ENCODE measurements at regions not wholly inside any gene's neighbourhood (a gene's known extent, or its start where the extent isn't known, plus 50 kb on each side); places are given as distances from the start of the nearest gene placed in this dataset.

DNA sequence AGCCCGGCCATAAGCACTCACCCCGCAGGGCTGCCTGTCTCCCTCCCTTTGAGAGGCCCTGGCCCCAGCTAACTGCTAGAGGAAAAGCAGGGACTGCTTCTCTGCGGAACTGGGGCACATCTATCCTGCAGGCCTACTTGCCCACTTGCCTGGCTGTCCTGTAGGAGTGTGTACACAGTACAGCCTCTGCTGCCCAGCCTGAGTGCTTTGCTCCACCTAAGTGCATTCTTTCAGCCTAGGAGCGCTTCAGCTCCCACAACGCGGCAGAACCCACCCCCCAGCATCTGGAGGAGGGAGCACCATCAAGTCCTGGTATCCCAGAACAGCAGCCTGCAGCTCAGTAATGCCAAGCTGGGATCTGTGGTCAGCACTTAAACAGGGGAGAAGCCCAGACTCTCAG, 79.9 kb upstream of the CD163 start:
- no peak for TF ChIP-seq EZH2phosphoT487 (IDR thresholded peaks at IDR 0.05; ENCODE audit: borderline replicate concordance, low read length)
- TF ChIP-seq, protein P1, sequence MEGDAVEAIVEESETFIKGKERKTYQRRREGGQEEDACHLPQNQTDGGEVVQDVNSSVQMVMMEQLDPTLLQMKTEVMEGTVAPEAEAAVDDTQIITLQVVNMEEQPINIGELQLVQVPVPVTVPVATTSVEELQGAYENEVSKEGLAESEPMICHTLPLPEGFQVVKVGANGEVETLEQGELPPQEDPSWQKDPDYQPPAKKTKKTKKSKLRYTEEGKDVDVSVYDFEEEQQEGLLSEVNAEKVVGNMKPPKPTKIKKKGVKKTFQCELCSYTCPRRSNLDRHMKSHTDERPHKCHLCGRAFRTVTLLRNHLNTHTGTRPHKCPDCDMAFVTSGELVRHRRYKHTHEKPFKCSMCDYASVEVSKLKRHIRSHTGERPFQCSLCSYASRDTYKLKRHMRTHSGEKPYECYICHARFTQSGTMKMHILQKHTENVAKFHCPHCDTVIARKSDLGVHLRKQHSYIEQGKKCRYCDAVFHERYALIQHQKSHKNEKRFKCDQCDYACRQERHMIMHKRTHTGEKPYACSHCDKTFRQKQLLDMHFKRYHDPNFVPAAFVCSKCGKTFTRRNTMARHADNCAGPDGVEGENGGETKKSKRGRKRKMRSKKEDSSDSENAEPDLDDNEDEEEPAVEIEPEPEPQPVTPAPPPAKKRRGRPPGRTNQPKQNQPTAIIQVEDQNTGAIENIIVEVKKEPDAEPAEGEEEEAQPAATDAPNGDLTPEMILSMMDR (IDR thresholded peaks at IDR 0.05; ENCODE audit: low read depth, low read length, poor library complexity, severe bottlenecking), result no peak
- Histone ChIP-seq H3K9me2 (replicated peaks; ENCODE audit: control insufficient read depth, low read length) (no peaks in the 10 kb centered on the region), H3K27ac (ENCODE audit: low read depth, low read length) (no peak overlapping the region), H3K27me3 (ENCODE audit: control insufficient read depth, low read length) (no peaks in the 10 kb centered on the region; the same call in 1 of the 2 replicates), H3K9me3 (ENCODE audit: control insufficient read depth, insufficient read depth, low read length) (no peaks in the 10 kb centered on the region), H3K4me3 (ENCODE audit: low read length) (no peak overlapping the region), H3K79me2 (ENCODE audit: control insufficient read depth, low read length) (no peaks in the 10 kb centered on the region), H3K4me1 (ENCODE audit: control insufficient read depth, low read length) (no peaks in the 10 kb centered on the region), H4K20me1 (ENCODE audit: control insufficient read depth, insufficient read depth, low read depth, low read length) (no peaks in the 10 kb centered on the region), H3K4me2 (ENCODE audit: low read length) (no peak overlapping the region), H3F3A (ENCODE audit: control insufficient read depth, insufficient read depth) (no peaks in the 10 kb centered on the region), H3K36me3 (ENCODE audit: control insufficient read depth, low read length) (no peaks in the 10 kb centered on the region)

GRCh38 chr12:7582796-7583195, 79.2 kb upstream of the CD163 start:
- Histone ChIP-seq H4K20me1 (ENCODE audit: control insufficient read depth, insufficient read depth, low read depth, low read length) (no peaks in the 10 kb centered on the region), H3K4me3 (ENCODE audit: low read length) (no peak overlapping the region), H3K4me1 (ENCODE audit: control insufficient read depth, low read length) (no peaks in the 10 kb centered on the region), H3K27ac (ENCODE audit: low read depth, low read length) (no peak overlapping the region), H3K9me3 (ENCODE audit: control insufficient read depth, insufficient read depth, low read length) (no peaks in the 10 kb centered on the region), H3K36me3 (ENCODE audit: control insufficient read depth, low read length) (no peaks in the 10 kb centered on the region), H3K4me2 (ENCODE audit: low read length) (no peak overlapping the region), H3K9me2 (replicated peaks; ENCODE audit: control insufficient read depth, low read length) (no peaks in the 10 kb centered on the region), H3F3A (ENCODE audit: control insufficient read depth, insufficient read depth) (no peaks in the 10 kb centered on the region), H3K79me2 (ENCODE audit: control insufficient read depth, low read length) (no peaks in the 10 kb centered on the region), H3K27me3 (ENCODE audit: control insufficient read depth, low read length) (no peaks in the 10 kb centered on the region; the same call in 1 of the 2 replicates)
- no peak for TF ChIP-seq EZH2phosphoT487 (IDR thresholded peaks at IDR 0.05; ENCODE audit: borderline replicate concordance, low read length)
- TF ChIP-seq, protein P1 (IDR thresholded peaks at IDR 0.05; ENCODE audit: low read depth, low read length, poor library complexity, severe bottlenecking), result no peak

- H3K4me3 ChIP-seq (ENCODE audit: low read length), result no peak overlapping the region
- TF ChIP-seq, protein P1 (IDR thresholded peaks at IDR 0.05; ENCODE audit: low read depth, low read length, poor library complexity, severe bottlenecking), result no peak
- TF ChIP-seq EZH2phosphoT487 (IDR thresholded peaks at IDR 0.05; ENCODE audit: borderline replicate concordance, low read length), result no peak
- H3K4me2 ChIP-seq (ENCODE audit: low read length), result no peak overlapping the region
- H3K9me2 ChIP-seq (replicated peaks; ENCODE audit: control insufficient read depth, low read length), result no peaks in the 10 kb centered on the region
- H3K27me3 ChIP-seq (ENCODE audit: control insufficient read depth, low read length), result no peaks in the 10 kb centered on the region
- H3K9me3 ChIP-seq (ENCODE audit: control insufficient read depth, insufficient read depth, low read length), result no peaks in the 10 kb centered on the region
- no peaks in the 10 kb centered on the region for H3K36me3 ChIP-seq (ENCODE audit: control insufficient read depth, low read length)
- no peak overlapping the region for H3K27ac ChIP-seq (ENCODE audit: low read depth, low read length)
- H3K4me1 ChIP-seq (ENCODE audit: control insufficient read depth, low read length), result no peaks in the 10 kb centered on the region
- no peaks in the 10 kb centered on the region for H3F3A ChIP-seq (ENCODE audit: control insufficient read depth, insufficient read depth)
- H3K79me2 ChIP-seq (ENCODE audit: control insufficient read depth, low read length), result no peaks in the 10 kb centered on the region
- H4K20me1 ChIP-seq (ENCODE audit: control insufficient read depth, insufficient read depth, low read depth, low read length), result no peaks in the 10 kb centered on the region
Measured at GRCh38 chr12:7581625-7582024, 78.0 kb upstream of the CD163 start.

DNA sequence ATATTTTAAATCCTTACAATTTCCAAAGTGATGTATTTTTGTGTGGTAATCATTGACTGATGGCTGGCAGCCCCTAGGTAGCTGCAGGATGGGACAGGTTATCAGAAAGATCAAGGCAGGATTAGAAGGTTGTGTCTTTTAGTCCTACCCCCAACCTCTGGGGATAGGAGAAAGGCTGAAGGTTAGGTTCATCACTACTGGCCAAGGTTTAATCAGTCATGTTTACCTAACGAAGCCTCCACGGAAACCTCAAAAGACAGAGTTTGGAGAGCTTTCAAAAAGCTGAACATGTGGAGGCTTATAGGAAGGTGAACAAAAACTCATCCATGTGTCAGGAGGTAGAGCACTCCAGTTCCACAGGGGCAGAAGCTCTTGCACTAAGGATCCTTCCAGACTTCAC, 77.5 kb upstream of the CD163 start:
- Histone ChIP-seq H3K4me2 (ENCODE audit: low read length) (no peak overlapping the region), H3K9me2 (replicated peaks; ENCODE audit: control insufficient read depth, low read length) (no peaks in the 10 kb centered on the region), H4K20me1 (ENCODE audit: control insufficient read depth, insufficient read depth, low read depth, low read length) (no peaks in the 10 kb centered on the region), H3K27ac (ENCODE audit: low read depth, low read length) (no peak overlapping the region), H3K9me3 (ENCODE audit: control insufficient read depth, insufficient read depth, low read length) (no peaks in the 10 kb centered on the region), H3K36me3 (ENCODE audit: control insufficient read depth, low read length) (no peaks in the 10 kb centered on the region), H3K4me1 (ENCODE audit: control insufficient read depth, low read length) (no peaks in the 10 kb centered on the region), H3F3A (ENCODE audit: control insufficient read depth, insufficient read depth) (no peaks in the 10 kb centered on the region), H3K4me3 (ENCODE audit: low read length) (no peak overlapping the region), H3K27me3 (ENCODE audit: control insufficient read depth, low read length) (no peaks in the 10 kb centered on the region), H3K79me2 (ENCODE audit: control insufficient read depth, low read length) (no peaks in the 10 kb centered on the region)
- no peak for TF ChIP-seq EZH2phosphoT487 (IDR thresholded peaks at IDR 0.05; ENCODE audit: borderline replicate concordance, low read length)
- TF ChIP-seq, protein P1 (IDR thresholded peaks at IDR 0.05; ENCODE audit: low read depth, low read length, poor library complexity, severe bottlenecking), result no peak
